ENCODE measurements at regions not wholly inside any gene's neighbourhood (a gene's known extent, or its start where the extent isn't known, plus 50 kb on each side); places are given as distances from the start of the nearest gene placed in this dataset.

DNA sequence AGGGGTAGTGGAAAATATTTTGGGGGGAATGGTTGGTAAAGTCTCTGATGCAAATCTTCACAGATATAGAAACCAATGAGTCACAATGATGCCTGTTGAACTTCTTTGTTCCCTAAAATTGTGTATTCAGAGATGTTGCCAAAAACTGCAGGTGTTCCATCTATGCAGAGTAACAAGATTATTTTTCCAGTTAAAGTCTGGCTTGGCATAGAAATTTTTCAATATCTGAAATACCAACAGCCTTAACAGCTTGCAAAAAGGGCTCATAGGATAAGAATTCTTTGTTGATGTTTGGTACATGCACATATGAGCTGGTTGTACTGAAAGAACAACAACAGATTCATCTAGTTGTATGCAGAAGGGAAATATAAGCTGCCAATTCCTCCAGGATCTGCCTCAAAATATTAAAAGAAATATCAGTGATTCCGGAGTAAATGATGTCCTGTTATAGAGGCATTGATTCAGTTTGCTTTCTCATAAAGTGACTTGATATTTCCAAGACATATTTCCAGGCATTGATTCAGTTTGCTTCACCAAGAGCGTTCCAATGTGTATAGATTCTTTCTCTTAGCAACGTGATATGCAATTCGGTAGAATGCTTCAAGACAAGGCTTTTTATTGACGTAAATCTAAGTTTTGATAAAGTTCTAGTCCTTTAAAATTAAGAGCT lies 564.4 kb downstream of the TMA16 start:
- TF ChIP-seq, protein P1, sequence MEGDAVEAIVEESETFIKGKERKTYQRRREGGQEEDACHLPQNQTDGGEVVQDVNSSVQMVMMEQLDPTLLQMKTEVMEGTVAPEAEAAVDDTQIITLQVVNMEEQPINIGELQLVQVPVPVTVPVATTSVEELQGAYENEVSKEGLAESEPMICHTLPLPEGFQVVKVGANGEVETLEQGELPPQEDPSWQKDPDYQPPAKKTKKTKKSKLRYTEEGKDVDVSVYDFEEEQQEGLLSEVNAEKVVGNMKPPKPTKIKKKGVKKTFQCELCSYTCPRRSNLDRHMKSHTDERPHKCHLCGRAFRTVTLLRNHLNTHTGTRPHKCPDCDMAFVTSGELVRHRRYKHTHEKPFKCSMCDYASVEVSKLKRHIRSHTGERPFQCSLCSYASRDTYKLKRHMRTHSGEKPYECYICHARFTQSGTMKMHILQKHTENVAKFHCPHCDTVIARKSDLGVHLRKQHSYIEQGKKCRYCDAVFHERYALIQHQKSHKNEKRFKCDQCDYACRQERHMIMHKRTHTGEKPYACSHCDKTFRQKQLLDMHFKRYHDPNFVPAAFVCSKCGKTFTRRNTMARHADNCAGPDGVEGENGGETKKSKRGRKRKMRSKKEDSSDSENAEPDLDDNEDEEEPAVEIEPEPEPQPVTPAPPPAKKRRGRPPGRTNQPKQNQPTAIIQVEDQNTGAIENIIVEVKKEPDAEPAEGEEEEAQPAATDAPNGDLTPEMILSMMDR (IDR thresholded peaks at IDR 0.05) = no peak
- TF ChIP-seq EZH2phosphoT487 (IDR thresholded peaks at IDR 0.05) = no peak
- no peak for TF ChIP-seq EZH2 (IDR thresholded peaks at IDR 0.05)
